Choroid plexus epithelial cell (primary cell): ENCODE measurements at regions not wholly inside any gene's neighbourhood (a gene's known extent, or its start where the extent isn't known, plus 50 kb on each side); places are given as distances from the start of the nearest gene placed in this dataset.

Source experiments
- DNase-seq: peaks from one replicate; pipeline ENCODE4 v3.0.0-alpha.2; 2010; ENCODE audit warnings: low read depth
- H3K4me3 ChIP-seq: 2 replicates; pipeline ENCODE4 v1.5.1; 2011; ENCODE audit warnings: low read depth, mild to moderate bottlenecking, control low read depth, low read length, moderate library complexity
- TF ChIP-seq, protein P1 (sequence below): conservative IDR thresholded peaks from 2 replicates; pipeline ENCODE4 v1.5.1; 2011; ENCODE audit warnings: low read depth, mild to moderate bottlenecking, control low read depth, inconsistent platforms, low read length, moderate library complexity

GRCh38 chr1:113194846-113195830 is 122.1 kb downstream of the LRIG2 start:
- TF ChIP-seq, protein P1, sequence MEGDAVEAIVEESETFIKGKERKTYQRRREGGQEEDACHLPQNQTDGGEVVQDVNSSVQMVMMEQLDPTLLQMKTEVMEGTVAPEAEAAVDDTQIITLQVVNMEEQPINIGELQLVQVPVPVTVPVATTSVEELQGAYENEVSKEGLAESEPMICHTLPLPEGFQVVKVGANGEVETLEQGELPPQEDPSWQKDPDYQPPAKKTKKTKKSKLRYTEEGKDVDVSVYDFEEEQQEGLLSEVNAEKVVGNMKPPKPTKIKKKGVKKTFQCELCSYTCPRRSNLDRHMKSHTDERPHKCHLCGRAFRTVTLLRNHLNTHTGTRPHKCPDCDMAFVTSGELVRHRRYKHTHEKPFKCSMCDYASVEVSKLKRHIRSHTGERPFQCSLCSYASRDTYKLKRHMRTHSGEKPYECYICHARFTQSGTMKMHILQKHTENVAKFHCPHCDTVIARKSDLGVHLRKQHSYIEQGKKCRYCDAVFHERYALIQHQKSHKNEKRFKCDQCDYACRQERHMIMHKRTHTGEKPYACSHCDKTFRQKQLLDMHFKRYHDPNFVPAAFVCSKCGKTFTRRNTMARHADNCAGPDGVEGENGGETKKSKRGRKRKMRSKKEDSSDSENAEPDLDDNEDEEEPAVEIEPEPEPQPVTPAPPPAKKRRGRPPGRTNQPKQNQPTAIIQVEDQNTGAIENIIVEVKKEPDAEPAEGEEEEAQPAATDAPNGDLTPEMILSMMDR, result no peak
- DNase-seq, result no peak
- no peak overlapping the region for H3K4me3 ChIP-seq

- TF ChIP-seq, protein P1, result no peak
- no peak for DNase-seq
- no peak overlapping the region for H3K4me3 ChIP-seq
Observed at GRCh38 chr1:113197719-113198330, 124.8 kb downstream of the LRIG2 start.

DNA sequence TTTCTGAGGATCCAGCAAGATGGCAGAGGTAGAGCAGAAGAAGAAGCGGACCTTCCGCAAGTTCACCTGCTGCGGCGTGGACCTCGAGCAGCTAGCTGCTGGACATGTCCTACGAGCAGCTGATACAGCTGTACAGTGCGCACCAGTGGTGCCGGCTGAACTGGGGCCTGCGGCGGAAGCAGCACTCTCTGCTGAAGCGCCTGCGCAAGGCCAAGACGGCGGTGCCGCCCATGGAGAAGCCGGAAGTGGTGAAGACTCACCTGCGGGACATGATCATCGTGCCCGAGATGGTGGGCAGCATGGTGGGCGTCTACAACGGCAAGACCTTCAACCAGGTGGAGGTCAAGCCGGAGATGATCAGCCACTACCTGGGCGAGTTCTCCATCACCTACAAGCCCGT is 125.8 kb downstream of the LRIG2 start:
- DNase-seq, result no peak
- TF ChIP-seq, protein P1, result no peak
- H3K4me3 ChIP-seq, result no peak overlapping the region

- no peak for DNase-seq
- H3K4me3 ChIP-seq, result no peak overlapping the region
- TF ChIP-seq, protein P1, result no peak
Observed at GRCh38 chr1:113199760-113200455, 126.9 kb downstream of the LRIG2 start.

DNA sequence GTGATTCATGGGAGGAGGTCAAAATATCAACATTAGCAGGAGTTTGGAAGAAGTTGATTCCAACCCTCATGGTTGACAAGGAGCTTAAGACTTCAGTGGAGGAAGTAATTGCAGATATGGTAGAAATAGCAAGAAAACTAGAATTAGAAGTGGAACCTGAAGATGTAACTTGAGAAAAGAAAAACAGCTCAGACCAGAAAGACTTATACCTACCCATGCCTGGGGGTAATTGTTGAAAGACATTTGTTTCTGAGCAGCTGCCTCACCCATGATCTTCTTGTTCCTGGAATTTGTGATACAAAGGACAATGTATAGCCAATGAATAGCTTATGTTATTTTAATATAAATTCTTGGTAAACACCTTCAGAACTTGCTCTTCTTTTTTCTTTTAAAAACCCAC is 128.6 kb downstream of the LRIG2 start:
- DNase-seq, result no peak
- no peak overlapping the region for H3K4me3 ChIP-seq
- TF ChIP-seq, protein P1, result no peak

DNA sequence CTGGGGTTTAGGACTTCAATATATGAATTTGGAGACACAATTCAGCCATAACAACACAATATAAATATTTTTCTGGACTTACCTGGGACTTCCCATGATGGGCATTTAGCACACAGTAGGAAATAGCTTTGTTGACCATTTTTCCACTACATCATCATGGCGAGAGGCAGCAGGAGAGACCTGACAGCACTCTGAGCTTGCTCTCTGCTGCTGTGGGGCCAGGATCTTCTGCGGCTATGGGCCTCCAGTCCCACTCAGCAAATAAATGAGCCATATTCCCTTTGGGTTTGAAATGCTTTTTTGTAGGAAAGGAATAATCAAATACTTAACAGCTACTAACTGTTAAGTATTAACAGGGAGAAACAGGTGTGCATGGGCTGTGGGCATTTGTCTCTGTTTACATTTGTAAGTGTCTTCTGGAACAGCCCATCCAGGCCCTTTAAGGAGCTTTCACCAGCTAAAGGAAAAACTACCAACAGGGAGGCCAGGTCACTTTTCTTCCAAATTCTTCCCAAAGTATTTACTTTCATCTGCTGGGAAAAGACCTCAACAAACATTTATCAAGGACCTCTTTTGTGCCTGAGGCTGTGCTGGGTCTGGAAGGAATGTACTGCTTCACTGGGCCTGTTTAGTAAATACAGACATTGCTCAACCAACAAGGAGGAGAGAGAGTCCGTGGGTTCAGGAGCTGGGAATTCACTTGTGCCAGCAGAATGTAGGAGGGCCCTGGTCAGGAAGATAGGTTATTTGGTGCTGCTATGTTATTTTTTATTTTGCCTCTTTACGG is 133.2 kb downstream of the LRIG2 start:
- no peak for DNase-seq
- H3K4me3 ChIP-seq, result no peak overlapping the region
- TF ChIP-seq, protein P1, result no peak
